IMR-90 (cell line): ENCODE measurements at regions not wholly inside any gene's neighbourhood (a gene's known extent, or its start where the extent isn't known, plus 50 kb on each side); places are given as distances from the start of the nearest gene placed in this dataset.

Experiments used
- POLR2A ChIP-seq: IDR thresholded peaks from 2 replicates; pipeline ENCODE4 v1.6.1; 2012; ENCODE audit warnings: mild to moderate bottlenecking, low read depth, low read length
- TF ChIP-seq, protein P1 (sequence below): conservative IDR thresholded peaks from 2 replicates; pipeline ENCODE4 v1.5.1; 2012; ENCODE audit warnings: mild to moderate bottlenecking, low read depth, low read length, improper control_type of control experiment

DNA sequence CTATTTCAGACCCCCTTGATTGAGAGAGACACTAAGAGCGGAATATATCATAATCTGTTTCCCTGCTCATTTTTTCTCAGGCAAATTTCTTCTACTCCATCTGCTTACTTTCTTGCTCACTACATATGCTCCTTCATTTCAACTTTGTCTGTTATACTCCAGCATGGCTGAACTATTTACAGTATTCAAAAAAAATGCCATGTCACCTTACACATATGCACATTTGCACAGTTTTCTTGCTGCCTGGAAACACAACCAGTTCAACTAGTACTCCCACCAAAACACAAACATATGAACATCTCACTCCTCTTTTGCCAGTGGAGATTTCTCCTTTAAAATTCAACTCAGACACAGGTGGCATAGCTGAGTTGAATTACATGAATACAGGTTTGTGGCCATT lies 1142.1 kb upstream of the CADM2 start:
- no peak for TF ChIP-seq POLR2A
- TF ChIP-seq, protein P1, sequence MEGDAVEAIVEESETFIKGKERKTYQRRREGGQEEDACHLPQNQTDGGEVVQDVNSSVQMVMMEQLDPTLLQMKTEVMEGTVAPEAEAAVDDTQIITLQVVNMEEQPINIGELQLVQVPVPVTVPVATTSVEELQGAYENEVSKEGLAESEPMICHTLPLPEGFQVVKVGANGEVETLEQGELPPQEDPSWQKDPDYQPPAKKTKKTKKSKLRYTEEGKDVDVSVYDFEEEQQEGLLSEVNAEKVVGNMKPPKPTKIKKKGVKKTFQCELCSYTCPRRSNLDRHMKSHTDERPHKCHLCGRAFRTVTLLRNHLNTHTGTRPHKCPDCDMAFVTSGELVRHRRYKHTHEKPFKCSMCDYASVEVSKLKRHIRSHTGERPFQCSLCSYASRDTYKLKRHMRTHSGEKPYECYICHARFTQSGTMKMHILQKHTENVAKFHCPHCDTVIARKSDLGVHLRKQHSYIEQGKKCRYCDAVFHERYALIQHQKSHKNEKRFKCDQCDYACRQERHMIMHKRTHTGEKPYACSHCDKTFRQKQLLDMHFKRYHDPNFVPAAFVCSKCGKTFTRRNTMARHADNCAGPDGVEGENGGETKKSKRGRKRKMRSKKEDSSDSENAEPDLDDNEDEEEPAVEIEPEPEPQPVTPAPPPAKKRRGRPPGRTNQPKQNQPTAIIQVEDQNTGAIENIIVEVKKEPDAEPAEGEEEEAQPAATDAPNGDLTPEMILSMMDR, result no peak
